Neural cell (in vitro differentiated cells): ENCODE measurements at regions not wholly inside any gene's neighbourhood (a gene's known extent, or its start where the extent isn't known, plus 50 kb on each side); places are given as distances from the start of the nearest gene placed in this dataset.

Source experiments
- H2AFZ ChIP-seq: fragments of 200-600, 300-800 bp; sonication (generic), shearing (Covaris generic); 2 replicates; pipeline ENCODE4 v1.6.0; 2014; ENCODE audit warnings: low read depth, mild to moderate bottlenecking, antibody characterized with exemption, low read length, moderate library complexity
- H3F3A ChIP-seq: fragments of 200-600 bp; shearing (Covaris generic); 2 replicates; pipeline ENCODE4 v1.6.1; 2016; ENCODE audit warnings: mild to moderate bottlenecking, moderate library complexity, mixed read lengths, antibody characterized with exemption, low read length; ENCODE audit not compliant: insufficient read depth, poor library complexity, severe bottlenecking
- H3K27ac ChIP-seq: fragments of 200-600, 300-800 bp; sonication (generic), shearing (Covaris generic); 2 replicates; pipeline ENCODE4 v1.5.1; 2014; ENCODE audit warnings: mild to moderate bottlenecking, low read length, moderate library complexity
- H3K27me3 ChIP-seq: fragments of 300-800, 200-600 bp; sonication (generic), shearing (Covaris generic); 2 replicates; pipeline ENCODE4 v1.6.0; 2014; ENCODE audit warnings: mild to moderate bottlenecking, low read depth, low read length, moderate library complexity; ENCODE audit not compliant: insufficient read depth
- H3K36me3 ChIP-seq: fragments of 300-800, 200-600 bp; sonication (generic), shearing (Covaris generic); 2 replicates; pipeline ENCODE4 v1.5.1; 2014; ENCODE audit warnings: mild to moderate bottlenecking, antibody characterized with exemption, low read length, moderate library complexity; ENCODE audit not compliant: insufficient read depth
- H3K4me2 ChIP-seq: fragments of 300-800, 200-600 bp; sonication (generic), shearing (Covaris generic); 2 replicates; pipeline ENCODE4 v1.6.0; 2014; ENCODE audit warnings: mild to moderate bottlenecking, low read length
- H3K4me3 ChIP-seq: fragments of 300-800, 200-600 bp; sonication (generic), shearing (Covaris generic); 2 replicates; pipeline ENCODE4 v1.5.1; 2014; ENCODE audit warnings: mild to moderate bottlenecking, low read length, moderate library complexity
- H3K79me2 ChIP-seq: fragments of 200-600 bp; shearing (Covaris generic); replicated peaks from 2 replicates; pipeline ENCODE4 v1.6.0; 2014; ENCODE audit warnings: mild to moderate bottlenecking, low read length, moderate library complexity; ENCODE audit not compliant: insufficient read depth
- H3K9ac ChIP-seq: fragments of 300-800, 200-600 bp; sonication (generic), shearing (Covaris generic); 2 replicates; pipeline ENCODE4 v1.6.1; 2016; ENCODE audit warnings: mild to moderate bottlenecking, low read length, mixed read lengths
- H3K9me2 ChIP-seq: fragments of 200-600 bp; shearing (Covaris generic); 2 replicates; pipeline ENCODE4 v1.6.1; 2016; ENCODE audit warnings: mild to moderate bottlenecking, low read length, mixed read lengths; ENCODE audit not compliant: insufficient read depth
- H3K9me3 ChIP-seq: fragments of 200-600, 300-800 bp; sonication (generic), shearing (Covaris generic); 2 replicates; pipeline ENCODE4 v1.6.1; 2016; ENCODE audit warnings: mild to moderate bottlenecking, mixed run types, low read length, moderate library complexity, mixed read lengths
- H4K20me1 ChIP-seq: fragments of 200-600 bp; shearing (Covaris generic); 2 replicates; pipeline ENCODE4 v1.6.1; 2016; ENCODE audit warnings: mild to moderate bottlenecking, mixed run types; ENCODE audit not compliant: insufficient read depth
- EP300 ChIP-seq: fragments of 450-650 bp; conservative IDR thresholded peaks from 2 replicates; pipeline ENCODE4 v1.6.1; 2014; ENCODE audit warnings: antibody characterized with exemption, mild to moderate bottlenecking, moderate library complexity; ENCODE audit not compliant: poor library complexity, severe bottlenecking
- EZH2 ChIP-seq: fragments of 200-600, 300-800 bp; shearing (Covaris generic), sonication (generic); IDR thresholded peaks from 2 replicates; pipeline ENCODE4 v1.6.1; 2014; ENCODE audit warnings: antibody characterized with exemption, low read length, borderline replicate concordance, mild to moderate bottlenecking; ENCODE audit not compliant: insufficient read depth, poor library complexity, severe bottlenecking
- MXI1 ChIP-seq: fragments of 450-650 bp; conservative IDR thresholded peaks from 2 replicates; pipeline ENCODE4 v1.6.1; 2014; ENCODE audit warnings: antibody characterized with exemption, mild to moderate bottlenecking; ENCODE audit not compliant: poor library complexity, severe bottlenecking
- POLR2AphosphoS5 ChIP-seq: IDR thresholded peaks from 2 replicates; pipeline ENCODE4 v1.6.1; 2012
- RAD21 ChIP-seq: fragments of 450-650 bp; conservative IDR thresholded peaks from 2 replicates; pipeline ENCODE4 v1.6.1; 2014; ENCODE audit warnings: antibody characterized with exemption, mild to moderate bottlenecking, moderate library complexity
- SMC3 ChIP-seq: fragments of 450-650 bp; conservative IDR thresholded peaks from 2 replicates; pipeline ENCODE4 v1.6.1; 2014; ENCODE audit warnings: antibody characterized with exemption, mild to moderate bottlenecking, moderate library complexity; ENCODE audit not compliant: poor library complexity
- TAF1 ChIP-seq: IDR thresholded peaks from 2 replicates; pipeline ENCODE4 v1.6.1; 2012; ENCODE audit warnings: low read depth
- TF ChIP-seq, protein P1 (sequence below): fragments of 450-650 bp; IDR thresholded peaks from 2 replicates; pipeline ENCODE4 v1.5.1; 2014; ENCODE audit warnings: antibody characterized with exemption, mild to moderate bottlenecking, moderate library complexity; ENCODE audit not compliant: poor library complexity, severe bottlenecking
- TF ChIP-seq, protein P2 (sequence below): IDR thresholded peaks from 2 replicates; pipeline ENCODE4 v1.6.1; 2012; ENCODE audit warnings: borderline replicate concordance

DNA sequence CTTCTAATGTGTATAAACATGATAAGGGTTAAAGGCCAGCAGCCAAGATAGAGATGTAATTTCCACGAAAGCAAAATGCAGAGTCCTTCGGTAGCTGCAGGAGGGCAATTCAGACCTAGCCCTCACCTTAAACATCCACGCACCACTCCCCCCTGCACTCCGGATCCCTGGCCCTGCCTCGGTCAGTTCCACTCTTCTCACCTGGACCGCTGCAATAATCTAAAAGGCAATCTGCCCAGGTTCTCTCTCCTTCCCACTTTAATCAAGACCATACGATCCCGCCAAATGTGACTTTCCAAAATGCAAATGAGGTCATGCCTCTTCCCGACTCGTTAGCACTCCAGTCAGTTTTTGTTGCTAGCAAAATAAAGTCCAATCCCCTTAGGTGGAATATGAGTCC is 485.2 kb downstream of the EIPR1 start:
- TF ChIP-seq MXI1 = no peak
- TF ChIP-seq SMC3 = no peak
- TF ChIP-seq EP300 = no peak
- no peak for TF ChIP-seq RAD21
- TF ChIP-seq, protein P1, sequence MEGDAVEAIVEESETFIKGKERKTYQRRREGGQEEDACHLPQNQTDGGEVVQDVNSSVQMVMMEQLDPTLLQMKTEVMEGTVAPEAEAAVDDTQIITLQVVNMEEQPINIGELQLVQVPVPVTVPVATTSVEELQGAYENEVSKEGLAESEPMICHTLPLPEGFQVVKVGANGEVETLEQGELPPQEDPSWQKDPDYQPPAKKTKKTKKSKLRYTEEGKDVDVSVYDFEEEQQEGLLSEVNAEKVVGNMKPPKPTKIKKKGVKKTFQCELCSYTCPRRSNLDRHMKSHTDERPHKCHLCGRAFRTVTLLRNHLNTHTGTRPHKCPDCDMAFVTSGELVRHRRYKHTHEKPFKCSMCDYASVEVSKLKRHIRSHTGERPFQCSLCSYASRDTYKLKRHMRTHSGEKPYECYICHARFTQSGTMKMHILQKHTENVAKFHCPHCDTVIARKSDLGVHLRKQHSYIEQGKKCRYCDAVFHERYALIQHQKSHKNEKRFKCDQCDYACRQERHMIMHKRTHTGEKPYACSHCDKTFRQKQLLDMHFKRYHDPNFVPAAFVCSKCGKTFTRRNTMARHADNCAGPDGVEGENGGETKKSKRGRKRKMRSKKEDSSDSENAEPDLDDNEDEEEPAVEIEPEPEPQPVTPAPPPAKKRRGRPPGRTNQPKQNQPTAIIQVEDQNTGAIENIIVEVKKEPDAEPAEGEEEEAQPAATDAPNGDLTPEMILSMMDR = no peak
- TF ChIP-seq, protein P2, sequence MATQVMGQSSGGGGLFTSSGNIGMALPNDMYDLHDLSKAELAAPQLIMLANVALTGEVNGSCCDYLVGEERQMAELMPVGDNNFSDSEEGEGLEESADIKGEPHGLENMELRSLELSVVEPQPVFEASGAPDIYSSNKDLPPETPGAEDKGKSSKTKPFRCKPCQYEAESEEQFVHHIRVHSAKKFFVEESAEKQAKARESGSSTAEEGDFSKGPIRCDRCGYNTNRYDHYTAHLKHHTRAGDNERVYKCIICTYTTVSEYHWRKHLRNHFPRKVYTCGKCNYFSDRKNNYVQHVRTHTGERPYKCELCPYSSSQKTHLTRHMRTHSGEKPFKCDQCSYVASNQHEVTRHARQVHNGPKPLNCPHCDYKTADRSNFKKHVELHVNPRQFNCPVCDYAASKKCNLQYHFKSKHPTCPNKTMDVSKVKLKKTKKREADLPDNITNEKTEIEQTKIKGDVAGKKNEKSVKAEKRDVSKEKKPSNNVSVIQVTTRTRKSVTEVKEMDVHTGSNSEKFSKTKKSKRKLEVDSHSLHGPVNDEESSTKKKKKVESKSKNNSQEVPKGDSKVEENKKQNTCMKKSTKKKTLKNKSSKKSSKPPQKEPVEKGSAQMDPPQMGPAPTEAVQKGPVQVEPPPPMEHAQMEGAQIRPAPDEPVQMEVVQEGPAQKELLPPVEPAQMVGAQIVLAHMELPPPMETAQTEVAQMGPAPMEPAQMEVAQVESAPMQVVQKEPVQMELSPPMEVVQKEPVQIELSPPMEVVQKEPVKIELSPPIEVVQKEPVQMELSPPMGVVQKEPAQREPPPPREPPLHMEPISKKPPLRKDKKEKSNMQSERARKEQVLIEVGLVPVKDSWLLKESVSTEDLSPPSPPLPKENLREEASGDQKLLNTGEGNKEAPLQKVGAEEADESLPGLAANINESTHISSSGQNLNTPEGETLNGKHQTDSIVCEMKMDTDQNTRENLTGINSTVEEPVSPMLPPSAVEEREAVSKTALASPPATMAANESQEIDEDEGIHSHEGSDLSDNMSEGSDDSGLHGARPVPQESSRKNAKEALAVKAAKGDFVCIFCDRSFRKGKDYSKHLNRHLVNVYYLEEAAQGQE = no peak
- no peak for TF ChIP-seq POLR2AphosphoS5
- no peak for TF ChIP-seq TAF1
- no peak for TF ChIP-seq EZH2
- H3K9ac ChIP-seq = no peak overlapping the region

DNA sequence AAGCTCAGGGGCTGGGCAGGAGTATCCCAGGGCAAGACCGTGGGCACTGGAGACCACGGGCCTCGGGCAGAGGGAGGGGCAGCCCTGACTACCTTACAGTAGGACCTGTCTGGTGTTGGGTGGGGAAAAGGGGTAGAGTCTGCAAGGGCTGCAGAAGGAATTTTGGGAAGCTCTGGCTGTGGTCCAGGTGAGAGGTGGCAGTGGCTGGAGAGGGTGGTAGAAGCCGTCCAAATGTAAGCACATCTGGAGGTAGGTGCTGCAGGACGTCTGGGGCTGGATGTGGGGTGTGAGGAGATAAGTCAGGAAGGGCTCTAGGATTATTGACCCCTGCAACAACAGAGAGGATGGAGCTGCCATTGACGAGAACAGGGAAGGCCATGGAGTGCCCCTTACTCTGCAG is 486.7 kb downstream of the EIPR1 start:
- Histone ChIP-seq H3F3A (no peaks in the 10 kb centered on the region), H2AFZ (no peak overlapping the region), H4K20me1 (no peaks in the 10 kb centered on the region), H3K27me3 (no peaks in the 10 kb centered on the region), H3K9ac (no peak overlapping the region), H3K9me3 (no peaks in the 10 kb centered on the region), H3K4me3 (no peak overlapping the region), H3K9me2 (no peaks in the 10 kb centered on the region), H3K27ac (no peak overlapping the region), H3K36me3 (no peaks in the 10 kb centered on the region), H3K4me2 (no peak overlapping the region), H3K79me2 (no peaks in the 10 kb centered on the region)
- TF ChIP-seq POLR2AphosphoS5 (no peak), SMC3 (no peak), EP300 (no peak), TAF1 (no peak), MXI1 (no peak), EZH2 (no peak), RAD21 (no peak)
- TF ChIP-seq, protein P2 = no peak
- TF ChIP-seq, protein P1 = no peak

More for the DNA sequence above, 485.2 kb downstream of the EIPR1 start:
- no peak overlapping the region for H3K4me2 ChIP-seq
- H4K20me1 ChIP-seq = no peaks in the 10 kb centered on the region
- no peaks in the 10 kb centered on the region for H3K9me2 ChIP-seq
- no peak overlapping the region for H2AFZ ChIP-seq
- H3K4me3 ChIP-seq = no peak overlapping the region
- H3K79me2 ChIP-seq = no peaks in the 10 kb centered on the region
- H3F3A ChIP-seq = no peaks in the 10 kb centered on the region
- H3K27ac ChIP-seq = no peak overlapping the region
- no peaks in the 10 kb centered on the region for H3K9me3 ChIP-seq
- no peaks in the 10 kb centered on the region for H3K27me3 ChIP-seq
- H3K36me3 ChIP-seq = no peaks in the 10 kb centered on the region
